Tibial artery (tissue), 4 donors: ENCODE measurements at regions not wholly inside any gene's neighbourhood (a gene's known extent, or its start where the extent isn't known, plus 50 kb on each side); places are given as distances from the start of the nearest gene placed in this dataset.

ENCODE experiments used
- DNase-seq, 2 donors: peaks; one replicate each; pipeline ENCODE4 v3.0.0-alpha.2; 2019
- H3K27ac ChIP-seq, 2 donors: fragments of 200-600 bp; sonication (generic) in 1 of 2; 1 replicate in 1 of 2; 2 replicates in 1 of 2; pipeline ENCODE4 v1.5.1; 2018 to 2019; ENCODE audit warnings: mild to moderate bottlenecking in 1 of 2
- H3K27me3 ChIP-seq, 2 donors: fragments of 200-600 bp; sonication (generic) in 1 of 2; one replicate each; pipeline versions ENCODE4 v1.5.1 to v1.6.0; 2016 to 2019
- H3K36me3 ChIP-seq, 3 donors: fragments of 200-600 bp; sonication (generic) in 2 of 3; one replicate each; pipeline ENCODE4 v1.5.1; 2016 to 2019; ENCODE audit warnings: mild to moderate bottlenecking in 2 of 3
- H3K4me1 ChIP-seq, 4 donors: fragments of 200-600 bp; sonication (generic) in 2 of 4; 1 replicate in 3 of 4; 2 replicates in 1 of 4; pipeline ENCODE4 v1.5.1; 2016 to 2019
- H3K4me3 ChIP-seq, 2 donors: fragments of 200-600 bp; sonication (generic) in 1 of 2; 1 replicate in 1 of 2; 2 replicates in 1 of 2; pipeline ENCODE4 v1.5.1; 2018 to 2019; ENCODE audit warnings: mild to moderate bottlenecking in 2 of 2
- H3K9me3 ChIP-seq, 3 donors: fragments of 200-600 bp; sonication (generic) in 1 of 3; one replicate each; pipeline ENCODE4 v1.5.1; 2016 to 2019
- intact Hi-C: fragments of 100-400 bp; cut with DNase I; formaldehyde crosslinking; loops from one replicate; pipeline ENCODE4 v1.15.0; 2023; ENCODE audit warnings: low total_unique reads
- TF ChIP-seq, protein P1 (sequence below), 2 experiments: fragments of 200-600 bp in 1 of 2; fragments of 450-650 bp in 1 of 2; IDR thresholded peaks; one replicate each; pipeline ENCODE4 v1.5.1; 2017 to 2019; ENCODE audit warnings: antibody characterized with exemption in 2 of 2, mild to moderate bottlenecking in 1 of 2, moderate library complexity in 1 of 2

- peaks cover 0 to 21% (median 7%) of the 10 kb centered on the region in 4 donors for H3K4me1 ChIP-seq
- no peaks in the 10 kb centered on the region for H3K36me3 ChIP-seq
- no peak overlapping the region for H3K27ac ChIP-seq
- H3K27me3 ChIP-seq: no peaks in the 10 kb centered on the region
- DNase-seq: no peak
- H3K4me3 ChIP-seq: no peak overlapping the region
- intact Hi-C loops: no loop called here
- TF ChIP-seq, protein P1, sequence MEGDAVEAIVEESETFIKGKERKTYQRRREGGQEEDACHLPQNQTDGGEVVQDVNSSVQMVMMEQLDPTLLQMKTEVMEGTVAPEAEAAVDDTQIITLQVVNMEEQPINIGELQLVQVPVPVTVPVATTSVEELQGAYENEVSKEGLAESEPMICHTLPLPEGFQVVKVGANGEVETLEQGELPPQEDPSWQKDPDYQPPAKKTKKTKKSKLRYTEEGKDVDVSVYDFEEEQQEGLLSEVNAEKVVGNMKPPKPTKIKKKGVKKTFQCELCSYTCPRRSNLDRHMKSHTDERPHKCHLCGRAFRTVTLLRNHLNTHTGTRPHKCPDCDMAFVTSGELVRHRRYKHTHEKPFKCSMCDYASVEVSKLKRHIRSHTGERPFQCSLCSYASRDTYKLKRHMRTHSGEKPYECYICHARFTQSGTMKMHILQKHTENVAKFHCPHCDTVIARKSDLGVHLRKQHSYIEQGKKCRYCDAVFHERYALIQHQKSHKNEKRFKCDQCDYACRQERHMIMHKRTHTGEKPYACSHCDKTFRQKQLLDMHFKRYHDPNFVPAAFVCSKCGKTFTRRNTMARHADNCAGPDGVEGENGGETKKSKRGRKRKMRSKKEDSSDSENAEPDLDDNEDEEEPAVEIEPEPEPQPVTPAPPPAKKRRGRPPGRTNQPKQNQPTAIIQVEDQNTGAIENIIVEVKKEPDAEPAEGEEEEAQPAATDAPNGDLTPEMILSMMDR (IDR thresholded peaks at IDR 0.05): no peak
- no peaks in the 10 kb centered on the region for H3K9me3 ChIP-seq
These were observed 174.3 kb upstream of the TOPAZ1 start for GRCh38 chr3:44067431-44067830.

DNA sequence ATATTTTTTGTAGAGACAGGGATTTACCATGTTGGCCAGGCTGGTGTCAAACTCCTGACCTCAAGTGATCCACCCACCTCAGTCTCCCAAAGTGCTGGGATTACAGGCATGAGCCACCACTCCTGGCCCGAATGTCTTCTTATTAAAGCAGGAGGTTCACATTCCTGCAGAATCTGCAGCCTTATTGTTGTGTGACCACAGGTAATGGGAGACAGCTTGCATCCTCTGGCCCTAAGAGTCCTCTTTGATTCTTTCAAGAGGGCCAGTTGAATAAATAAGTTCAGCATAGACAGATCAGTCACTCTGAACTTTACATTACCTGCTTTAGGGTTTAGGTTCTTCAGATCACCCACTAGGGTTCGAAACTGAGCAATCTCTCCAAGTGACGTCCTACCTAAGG is 172.9 kb upstream of the TOPAZ1 start:
- Histone ChIP-seq H3K4me1 (peaks cover 0 to 21% (median 7%) of the 10 kb centered on the region in 4 donors), H3K27ac (no peak overlapping the region), H3K27me3 (no peaks in the 10 kb centered on the region), H3K36me3 (no peaks in the 10 kb centered on the region), H3K4me3 (no peak overlapping the region), H3K9me3 (no peaks in the 10 kb centered on the region)
- no peak for DNase-seq
- TF ChIP-seq, protein P1 (IDR thresholded peaks at IDR 0.05): no peak
- intact Hi-C loops: no loop called here

DNA sequence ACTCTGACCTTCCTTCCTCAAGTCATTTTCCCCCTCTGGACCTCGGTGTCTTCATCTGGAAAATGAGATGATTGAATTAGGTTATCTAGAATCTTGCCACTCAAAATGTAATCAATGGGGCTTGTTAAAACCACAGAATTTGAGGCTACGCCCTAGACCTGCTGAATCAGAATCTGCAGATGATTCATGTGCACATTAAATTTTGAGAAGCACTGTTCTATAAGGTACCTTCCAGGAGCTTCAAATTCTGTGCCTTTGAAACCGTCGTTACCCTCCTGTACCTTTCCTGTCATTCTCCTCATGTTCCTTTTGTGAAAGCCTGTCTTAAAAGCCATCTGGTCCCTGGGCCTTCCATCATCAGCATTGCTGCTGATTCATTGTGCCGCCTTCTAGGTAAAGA is 172.4 kb upstream of the TOPAZ1 start:
- Histone ChIP-seq H3K36me3 (no peaks in the 10 kb centered on the region), H3K4me3 (no peak overlapping the region), H3K27ac (no peak overlapping the region), H3K4me1 (peaks cover 0 to 16% (median 7%) of the 10 kb centered on the region in 4 donors), H3K9me3 (no peaks in the 10 kb centered on the region), H3K27me3 (no peaks in the 10 kb centered on the region)
- TF ChIP-seq, protein P1 (IDR thresholded peaks at IDR 0.05): no peak
- no peak for DNase-seq
- intact Hi-C loops: no loop called here

DNA sequence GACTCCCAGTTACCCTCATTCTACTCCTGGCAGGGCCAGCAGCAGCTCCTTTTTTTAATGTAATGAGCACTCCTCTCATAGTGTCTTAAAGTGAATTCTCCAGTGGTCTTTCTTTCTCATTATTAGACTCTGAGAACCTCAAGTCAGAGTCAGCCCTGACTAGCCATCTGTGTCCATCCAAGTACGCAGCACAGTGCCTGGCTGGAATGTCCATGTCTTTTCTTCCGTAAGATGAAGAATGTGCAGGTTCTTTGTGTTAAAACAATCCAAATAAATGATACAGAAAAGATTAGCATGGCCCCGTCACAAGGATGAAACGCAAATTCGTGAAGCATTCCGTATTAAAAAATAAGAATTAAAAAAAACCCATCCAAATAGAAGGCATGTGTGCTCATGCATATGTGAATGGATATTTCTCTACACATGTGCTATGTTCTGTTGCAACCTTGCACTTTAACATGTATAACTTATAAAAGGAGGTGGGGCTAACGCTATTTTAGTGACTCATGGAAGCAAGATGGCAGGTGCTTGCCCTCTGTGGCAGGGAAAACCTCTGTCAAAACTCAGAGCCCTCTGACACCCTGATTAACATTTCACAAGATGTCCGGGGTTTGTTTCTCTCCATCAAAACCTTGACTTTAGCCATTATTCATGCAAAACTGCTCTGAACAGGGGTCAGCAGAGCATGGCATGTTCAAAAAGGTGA is 170.7 kb upstream of the TOPAZ1 start:
- no peak for DNase-seq
- Histone ChIP-seq H3K27ac (no peak overlapping the region), H3K4me1 (peaks cover 0 to under 1% (median 0%) of the 10 kb centered on the region in 4 donors)

GRCh38 chr3:44072601-44073540 is 168.8 kb upstream of the TOPAZ1 start:
- TF ChIP-seq, protein P1 (IDR thresholded peaks at IDR 0.05): no peak
- Histone ChIP-seq H3K27ac (no peak overlapping the region), H3K9me3 (no peaks in the 10 kb centered on the region), H3K4me3 (no peak overlapping the region), H3K4me1 (no peaks in the 10 kb centered on the region), H3K27me3 (no peaks in the 10 kb centered on the region), H3K36me3 (no peaks in the 10 kb centered on the region)
- DNase-seq: no peak
- intact Hi-C loops: no loop called here

More for the DNA sequence above, 170.7 kb upstream of the TOPAZ1 start:
- intact Hi-C loops: no loop called here
- TF ChIP-seq, protein P1 (IDR thresholded peaks at IDR 0.05): no peak
- Histone ChIP-seq H3K9me3 (no peaks in the 10 kb centered on the region), H3K36me3 (no peaks in the 10 kb centered on the region), H3K4me3 (no peak overlapping the region), H3K27me3 (no peaks in the 10 kb centered on the region)
